Cardiac muscle cell (in vitro differentiated cells and primary cell): ENCODE measurements at regions not wholly inside any gene's neighbourhood (a gene's known extent, or its start where the extent isn't known, plus 50 kb on each side); places are given as distances from the start of the nearest gene placed in this dataset.
A peak's percentile ranks its signal among the peaks of the same experiment; 100 is the strongest.

Experiments used
- DNase-seq, 2 donors: peaks; one replicate each; pipeline versions ENCODE4 v3.0.0 to v3.0.0-alpha.2; 2010 to 2017; ENCODE audit warnings: low read depth in 1 of 2, low spot score in 1 of 2
- H3K27ac ChIP-seq: fragments of 200-600 bp; sonication (generic); 2 replicates; pipeline ENCODE4 v1.5.1; 2016
- H3K27me3 ChIP-seq: fragments of 200-600 bp; sonication (generic); 2 replicates; pipeline ENCODE4 v1.6.0; 2016; ENCODE audit warnings: control low read depth
- H3K36me3 ChIP-seq: fragments of 200-600 bp; sonication (generic); 2 replicates; pipeline ENCODE4 v1.5.1; 2016; ENCODE audit warnings: control low read depth
- H3K4me1 ChIP-seq: fragments of 200-600 bp; sonication (generic); 2 replicates; pipeline ENCODE4 v1.8.1; 2017; ENCODE audit warnings: low read depth, mild to moderate bottlenecking, mixed run types
- H3K4me3 ChIP-seq: fragments of 200-600 bp; sonication (generic); 2 replicates; pipeline ENCODE4 v1.5.1; 2016; ENCODE audit warnings: mild to moderate bottlenecking
- H3K9me3 ChIP-seq: fragments of 200-600 bp; sonication (generic); 2 replicates; pipeline ENCODE4 v1.5.1; 2017; ENCODE audit warnings: low read depth, mild to moderate bottlenecking, control low read depth
- TF ChIP-seq, protein P1 (sequence below): IDR thresholded peaks from 2 replicates; pipeline ENCODE4 v1.5.1; 2012; ENCODE audit warnings: low read depth, mild to moderate bottlenecking, low read length

- Histone ChIP-seq H3K27ac (no peak overlapping the region), H3K4me3 (no peak overlapping the region), H3K36me3 (no peaks in the 10 kb centered on the region), H3K27me3 (no peaks in the 10 kb centered on the region), H3K9me3 (no peaks in the 10 kb centered on the region), H3K4me1 (no peaks in the 10 kb centered on the region)
- DNase-seq = no peak
- TF ChIP-seq, protein P1, sequence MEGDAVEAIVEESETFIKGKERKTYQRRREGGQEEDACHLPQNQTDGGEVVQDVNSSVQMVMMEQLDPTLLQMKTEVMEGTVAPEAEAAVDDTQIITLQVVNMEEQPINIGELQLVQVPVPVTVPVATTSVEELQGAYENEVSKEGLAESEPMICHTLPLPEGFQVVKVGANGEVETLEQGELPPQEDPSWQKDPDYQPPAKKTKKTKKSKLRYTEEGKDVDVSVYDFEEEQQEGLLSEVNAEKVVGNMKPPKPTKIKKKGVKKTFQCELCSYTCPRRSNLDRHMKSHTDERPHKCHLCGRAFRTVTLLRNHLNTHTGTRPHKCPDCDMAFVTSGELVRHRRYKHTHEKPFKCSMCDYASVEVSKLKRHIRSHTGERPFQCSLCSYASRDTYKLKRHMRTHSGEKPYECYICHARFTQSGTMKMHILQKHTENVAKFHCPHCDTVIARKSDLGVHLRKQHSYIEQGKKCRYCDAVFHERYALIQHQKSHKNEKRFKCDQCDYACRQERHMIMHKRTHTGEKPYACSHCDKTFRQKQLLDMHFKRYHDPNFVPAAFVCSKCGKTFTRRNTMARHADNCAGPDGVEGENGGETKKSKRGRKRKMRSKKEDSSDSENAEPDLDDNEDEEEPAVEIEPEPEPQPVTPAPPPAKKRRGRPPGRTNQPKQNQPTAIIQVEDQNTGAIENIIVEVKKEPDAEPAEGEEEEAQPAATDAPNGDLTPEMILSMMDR = no peak
Measured at GRCh38 chr4:19534159-19534558, 717.5 kb upstream of the SLIT2 start.

GRCh38 chr4:19531906-19532848 lies 719.5 kb upstream of the SLIT2 start:
- Histone ChIP-seq H3K27me3 (no peaks in the 10 kb centered on the region), H3K4me1 (no peaks in the 10 kb centered on the region), H3K4me3 (no peak overlapping the region), H3K27ac (no peak overlapping the region), H3K36me3 (no peaks in the 10 kb centered on the region), H3K9me3 (no peaks in the 10 kb centered on the region)
- peak; percentile 22 to 27 for DNase-seq
- TF ChIP-seq, protein P1 = no peak

DNA sequence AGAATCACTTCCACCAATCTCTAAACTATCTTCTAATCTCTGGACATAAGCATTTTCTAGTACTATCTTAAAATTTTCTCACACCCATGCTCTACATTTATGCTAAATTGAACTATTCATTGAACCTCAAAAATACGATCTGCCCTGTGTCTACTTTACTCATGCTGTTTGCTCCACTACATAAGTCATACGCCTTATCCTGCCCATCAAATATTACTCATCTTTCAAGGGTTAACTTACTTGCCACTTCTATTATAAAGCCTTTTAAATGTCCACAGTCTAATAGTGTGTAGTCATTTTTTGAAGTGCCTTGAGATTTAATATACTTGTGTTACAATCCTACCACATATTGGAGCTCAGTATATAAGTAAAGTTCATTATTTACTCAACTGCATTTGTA lies 727.7 kb upstream of the SLIT2 start:
- H3K27me3 ChIP-seq = no peaks in the 10 kb centered on the region
- no peak for DNase-seq
- TF ChIP-seq, protein P1 = no peak
- H3K4me1 ChIP-seq = no peaks in the 10 kb centered on the region
- H3K4me3 ChIP-seq = no peak overlapping the region
- H3K9me3 ChIP-seq = no peaks in the 10 kb centered on the region
- H3K36me3 ChIP-seq = no peaks in the 10 kb centered on the region
- no peak overlapping the region for H3K27ac ChIP-seq

- DNase-seq = no peak
- Histone ChIP-seq H3K4me1 (no peaks in the 10 kb centered on the region), H3K27ac (no peak overlapping the region), H3K36me3 (no peaks in the 10 kb centered on the region), H3K27me3 (no peaks in the 10 kb centered on the region), H3K9me3 (no peaks in the 10 kb centered on the region), H3K4me3 (no peak overlapping the region)
- TF ChIP-seq, protein P1 = no peak
Measured at GRCh38 chr4:19522966-19523365, 728.7 kb upstream of the SLIT2 start.

DNA sequence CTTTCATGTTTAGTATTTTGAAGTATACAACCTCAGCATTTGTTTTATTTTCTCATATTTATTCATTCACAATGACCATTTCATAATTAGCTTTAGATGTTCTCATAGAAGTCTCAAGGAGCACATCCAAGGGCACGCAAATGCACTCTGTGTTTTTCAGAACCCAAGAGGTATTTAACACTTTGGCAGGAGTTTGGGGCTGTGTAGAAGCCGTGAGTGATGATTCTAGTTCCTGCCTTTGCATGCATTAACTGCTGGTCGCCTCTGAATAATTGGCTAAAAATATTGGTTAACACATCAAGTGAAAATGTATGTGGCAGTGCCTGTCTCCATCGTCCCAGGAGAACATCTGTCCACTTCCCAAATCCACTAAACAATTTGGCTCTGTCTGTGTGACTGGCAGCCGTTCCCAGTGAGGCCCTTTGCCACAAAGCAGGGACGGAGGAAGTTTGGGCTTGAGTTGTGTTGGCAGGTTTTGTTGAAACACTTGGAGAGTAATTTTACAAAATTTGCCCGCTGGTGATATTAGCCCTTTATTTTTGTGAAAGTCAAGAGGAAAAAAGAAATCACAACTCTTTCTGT lies 730.7 kb upstream of the SLIT2 start:
- no peaks in the 10 kb centered on the region for H3K9me3 ChIP-seq
- TF ChIP-seq, protein P1 = no peak
- no peak for DNase-seq
- no peak overlapping the region for H3K27ac ChIP-seq
- H3K4me3 ChIP-seq = no peak overlapping the region
- no peaks in the 10 kb centered on the region for H3K27me3 ChIP-seq
- H3K4me1 ChIP-seq = no peaks in the 10 kb centered on the region
- no peaks in the 10 kb centered on the region for H3K36me3 ChIP-seq
